Astrocyte (in vitro differentiated cells and primary cell): ENCODE measurements at regions not wholly inside any gene's neighbourhood (a gene's known extent, or its start where the extent isn't known, plus 50 kb on each side); places are given as distances from the start of the nearest gene placed in this dataset.

Experiments
- DNase-seq: peaks from one replicate; pipeline ENCODE4 v3.0.0-alpha.2; 2010; ENCODE audit warnings: low read depth
- FAIRE-seq: peaks from 2 replicates; lab custom pipeline; 2011; peaks lifted over from hg19 to GRCh38; lab: Jason Lieb, UNC
- H2AFZ ChIP-seq: 2 replicates; pipeline ENCODE4 v1.6.0; 2012; ENCODE audit warnings: low read depth, low read length, inconsistent platforms
- H3K27ac ChIP-seq: 2 replicates; pipeline ENCODE4 v1.5.1; 2011; ENCODE audit warnings: low read depth, low read length, inconsistent platforms
- H3K27me3 ChIP-seq: 2 replicates; pipeline ENCODE4 v1.6.0; 2011; ENCODE audit warnings: low read length, inconsistent platforms; ENCODE audit not compliant: insufficient read depth
- H3K36me3 ChIP-seq: 2 replicates; pipeline ENCODE4 v1.5.1; 2011; ENCODE audit warnings: low read length, inconsistent platforms; ENCODE audit not compliant: insufficient read depth
- H3K4me1 ChIP-seq: 2 replicates; pipeline ENCODE4 v1.5.1; 2011; ENCODE audit warnings: low read length, inconsistent platforms; ENCODE audit not compliant: insufficient read depth
- H3K4me2 ChIP-seq: 2 replicates; pipeline ENCODE4 v1.6.0; 2012; ENCODE audit warnings: low read length, inconsistent platforms
- H3K4me3 ChIP-seq: 2 replicates; pipeline ENCODE4 v1.5.1; 2011; ENCODE audit warnings: low read depth, mild to moderate bottlenecking, low read length, inconsistent platforms; ENCODE audit not compliant: insufficient read depth
- H3K79me2 ChIP-seq: 2 replicates; pipeline ENCODE4 v1.6.0; 2012; ENCODE audit warnings: mild to moderate bottlenecking, low read length, inconsistent platforms; ENCODE audit not compliant: insufficient read depth
- H3K9ac ChIP-seq: 2 replicates; pipeline ENCODE4 v1.6.0; 2012; ENCODE audit warnings: mild to moderate bottlenecking, low read length, inconsistent platforms
- H3K9me3 ChIP-seq: 2 replicates; pipeline ENCODE4 v1.5.1; 2012; ENCODE audit warnings: low read depth, mild to moderate bottlenecking, low read length, inconsistent platforms; ENCODE audit not compliant: insufficient read depth
- H4K20me1 ChIP-seq: 2 replicates; pipeline ENCODE4 v1.6.0; 2012; ENCODE audit warnings: low read length, inconsistent platforms; ENCODE audit not compliant: insufficient read depth
- H3K27ac Mint-ChIP-seq: one replicate; pipeline ENCODE4 v1.8.0; 2021; ENCODE audit warnings: mild to moderate bottlenecking, mixed read lengths; ENCODE audit not compliant: unreplicated experiment
- H3K27me3 Mint-ChIP-seq: one replicate; pipeline ENCODE4 v1.8.0; 2021; ENCODE audit warnings: low read depth, mixed read lengths; ENCODE audit not compliant: unreplicated experiment
- H3K36me3 Mint-ChIP-seq: one replicate; pipeline ENCODE4 v1.8.0; 2021; ENCODE audit warnings: low read depth, mixed read lengths; ENCODE audit not compliant: unreplicated experiment
- H3K4me1 Mint-ChIP-seq: one replicate; pipeline ENCODE4 v1.8.0; 2021; ENCODE audit warnings: low read depth, mixed read lengths; ENCODE audit not compliant: unreplicated experiment
- H3K4me3 Mint-ChIP-seq: one replicate; pipeline ENCODE4 v1.8.0; 2021; ENCODE audit warnings: mild to moderate bottlenecking, moderate library complexity, mixed read lengths; ENCODE audit not compliant: unreplicated experiment
- H3K9me3 Mint-ChIP-seq: one replicate; pipeline ENCODE4 v1.8.0; 2021; ENCODE audit warnings: mild to moderate bottlenecking, mixed read lengths; ENCODE audit not compliant: unreplicated experiment
- CTCF ChIP-seq: IDR thresholded peaks from 2 replicates; pipeline ENCODE4 v1.5.1; 2011; ENCODE audit warnings: low read depth, mild to moderate bottlenecking, inconsistent platforms, low read length, moderate library complexity; ENCODE audit not compliant: insufficient read depth
- EZH2 ChIP-seq: IDR thresholded peaks from 2 replicates; pipeline ENCODE4 v1.6.1; 2012; ENCODE audit warnings: mild to moderate bottlenecking, low read length, inconsistent platforms; ENCODE audit not compliant: insufficient read depth

- peaks cover 3% of the 10 kb centered on the region for H3K4me1 Mint-ChIP-seq
- no peaks in the 10 kb centered on the region for H3K27me3 Mint-ChIP-seq
- peaks cover 3% of the 10 kb centered on the region for H3K9me3 Mint-ChIP-seq
- no peak overlapping the region for H3K27ac Mint-ChIP-seq
- no peak overlapping the region for H3K4me3 Mint-ChIP-seq
- DNase-seq (no peak), FAIRE-seq (no peak)
- no peak overlapping the region for H3K9ac ChIP-seq
- H3K36me3 Mint-ChIP-seq, result no peaks in the 10 kb centered on the region
- H3K36me3 ChIP-seq, result no peaks in the 10 kb centered on the region
- H3K27ac ChIP-seq, result no peak overlapping the region
- H3K79me2 ChIP-seq, result no peaks in the 10 kb centered on the region
- no peak overlapping the region for H3K4me3 ChIP-seq
- no peaks in the 10 kb centered on the region for H3K27me3 ChIP-seq
- no peak overlapping the region for H3K4me2 ChIP-seq
- no peaks in the 10 kb centered on the region for H4K20me1 ChIP-seq
- no peak for TF ChIP-seq EZH2
- no peak for TF ChIP-seq CTCF
- H3K9me3 ChIP-seq, result no peaks in the 10 kb centered on the region
- no peak overlapping the region for H2AFZ ChIP-seq
- H3K4me1 ChIP-seq, result no peaks in the 10 kb centered on the region
Observed at GRCh38 chr18:73888565-73888964, 259.1 kb downstream of the FBXO15 start.

- H3K9me3 Mint-ChIP-seq, result peaks cover 1% of the 10 kb centered on the region
- H3K4me3 Mint-ChIP-seq, result no peak overlapping the region
- FAIRE-seq, result no peak
- H3K9ac ChIP-seq, result no peak overlapping the region
- peaks cover 3% of the 10 kb centered on the region for H3K4me1 Mint-ChIP-seq
- DNase-seq, result no peak
- no peak overlapping the region for H3K4me2 ChIP-seq
- TF ChIP-seq CTCF (no peak), EZH2 (no peak)
- H3K27ac ChIP-seq, result no peak overlapping the region
- H3K79me2 ChIP-seq, result no peaks in the 10 kb centered on the region
- H3K27me3 ChIP-seq, result no peaks in the 10 kb centered on the region
- H3K27ac Mint-ChIP-seq, result no peak overlapping the region
- H3K4me1 ChIP-seq, result no peaks in the 10 kb centered on the region
- H4K20me1 ChIP-seq, result no peaks in the 10 kb centered on the region
- H3K4me3 ChIP-seq, result no peak overlapping the region
- no peaks in the 10 kb centered on the region for H3K27me3 Mint-ChIP-seq
- H3K36me3 ChIP-seq, result no peaks in the 10 kb centered on the region
- H3K36me3 Mint-ChIP-seq, result no peaks in the 10 kb centered on the region
- no peak overlapping the region for H2AFZ ChIP-seq
- H3K9me3 ChIP-seq, result no peaks in the 10 kb centered on the region
Observed at GRCh38 chr18:73887801-73888200, 259.8 kb downstream of the FBXO15 start.

- H3K4me2 ChIP-seq, result no peak overlapping the region
- no peak overlapping the region for H2AFZ ChIP-seq
- TF ChIP-seq CTCF, result no peak
- TF ChIP-seq EZH2, result no peak
- Mint-ChIP-seq H3K9me3 (peaks cover 4% of the 10 kb centered on the region), H3K4me1 (peaks cover 19% of the 10 kb centered on the region), H3K27me3 (no peaks in the 10 kb centered on the region), H3K36me3 (no peaks in the 10 kb centered on the region), H3K4me3 (no peak overlapping the region), H3K27ac (no peak overlapping the region)
- H3K79me2 ChIP-seq, result no peaks in the 10 kb centered on the region
- H3K4me3 ChIP-seq, result no peak overlapping the region
- no peak overlapping the region for H3K27ac ChIP-seq
- H3K9me3 ChIP-seq, result no peaks in the 10 kb centered on the region
- H3K9ac ChIP-seq, result no peak overlapping the region
- DNase-seq (no peak), FAIRE-seq (no peak)
- no peaks in the 10 kb centered on the region for H3K27me3 ChIP-seq
- no peaks in the 10 kb centered on the region for H4K20me1 ChIP-seq
- peaks cover 10% of the 10 kb centered on the region for H3K4me1 ChIP-seq
- H3K36me3 ChIP-seq, result no peaks in the 10 kb centered on the region
Observed at GRCh38 chr18:73884868-73885267, 262.8 kb downstream of the FBXO15 start.
